ENCODE measurements at regions not wholly inside any gene's neighbourhood (a gene's known extent, or its start where the extent isn't known, plus 50 kb on each side); places are given as distances from the start of the nearest gene placed in this dataset.

DNA sequence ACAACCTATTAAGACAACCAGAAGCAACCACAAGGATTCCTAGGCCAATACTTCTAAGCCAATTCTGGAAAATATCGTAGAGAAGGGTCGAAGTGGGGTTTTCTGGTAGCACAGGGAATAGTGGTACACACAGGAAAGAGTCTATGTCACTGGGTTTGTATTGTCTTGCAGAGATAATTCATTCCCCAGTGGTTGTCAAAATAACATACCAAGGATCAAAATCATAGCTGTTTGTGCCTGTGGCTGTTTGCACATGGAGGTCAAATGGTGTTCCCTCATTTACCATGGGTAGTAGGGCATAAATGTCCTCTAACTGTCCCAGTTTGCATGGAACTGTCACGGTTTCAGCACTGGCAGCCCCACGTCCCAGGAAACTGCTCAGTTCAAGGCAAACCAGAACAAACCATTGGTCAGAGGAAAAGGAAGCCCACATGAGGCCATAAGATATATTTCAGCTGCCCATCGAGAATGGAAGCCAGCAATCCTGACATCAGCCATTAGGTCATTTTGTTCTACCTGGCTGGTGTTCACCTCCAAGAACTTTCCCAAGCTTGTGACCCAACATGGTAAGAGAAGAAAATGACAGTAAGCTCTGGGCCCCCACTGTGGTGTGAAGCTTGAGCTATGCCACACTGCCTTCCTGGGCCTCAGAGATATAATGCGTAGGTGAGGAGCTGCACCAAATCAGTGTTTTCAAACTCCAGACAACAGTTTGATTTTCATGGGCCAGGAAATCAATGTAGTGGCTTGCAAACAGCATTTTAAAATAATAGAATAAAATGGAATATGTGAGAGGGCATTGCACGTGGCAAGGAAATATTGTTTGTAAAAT is 53.9 kb upstream of the NFE2L3 start:
- peaks cover 40 to 60% (median 52%) of the 10 kb centered on the region in 3 donors for H3K4me1 Mint-ChIP-seq
- Histone ChIP-seq H3K36me3 (ENCODE audit: control insufficient read depth in 2 of 2, extremely low read depth in 1 of 2, insufficient read depth in 1 of 2, low read length in 1 of 2) (no peaks in the 10 kb centered on the region), H3K4me1 (ENCODE audit: control insufficient read depth in 1 of 2, extremely low read depth in 1 of 2, insufficient read depth in 2 of 2, low read length in 2 of 2) (peaks cover 47 to 50% of the 10 kb centered on the region in 2 experiments), H3K4me3 (ENCODE audit: control insufficient read depth in 1 of 2, extremely low read depth in 1 of 2, low read length in 1 of 2) (no peak overlapping the region), H3K27me3 (replicated peaks in 1 of 2; ENCODE audit: control insufficient read depth in 2 of 2, extremely low read depth in 1 of 2, insufficient read depth in 2 of 2, low read length in 1 of 2) (no peaks in the 10 kb centered on the region), H3K27ac (ENCODE audit: low read length) (peak overlapping the region; percentile 24), H3K9me3 (no peaks in the 10 kb centered on the region)
- H3K36me3 Mint-ChIP-seq, result no peaks in the 10 kb centered on the region
- ChIA-PET CTCF (interaction anchor here (0.6 to 1.2 kb wide), 5 partner anchors 13 to 692 kb away, joined by 3 to 5 read pairs (median 3); no protein-coding TSS in a partner anchor), POLR2A (interaction anchor here in 1 of 2 donors (0.6 kb wide), 1 partner anchor 12 kb away, joined by 7 read pairs; no protein-coding TSS in a partner anchor)
- H3K27ac Mint-ChIP-seq, result peak overlapping the region; percentile 95 to 96
- peak in 2 of 4 experiments; percentile 5 to 42 for ATAC-seq (replicated peaks in 1 of 4)
- H3K27me3 Mint-ChIP-seq, result no peaks in the 10 kb centered on the region
- DNase-seq, result peak in 2 of 35 experiments; percentile 17 to 18
- 60% methylated on average over 1 of the region's 7 CpGs for WGBS (ENCODE audit: insufficient coverage)
- peak overlapping the region in 2 of 3 donors; percentile 31 to 60 for H3K4me3 Mint-ChIP-seq
- no peaks in the 10 kb centered on the region for H3K9me3 Mint-ChIP-seq

- Mint-ChIP-seq H3K4me3 (no peak overlapping the region), H3K9me3 (no peaks in the 10 kb centered on the region), H3K36me3 (no peaks in the 10 kb centered on the region), H3K27ac (peak overlapping the region; percentile 52 to 72), H3K27me3 (no peaks in the 10 kb centered on the region), H3K4me1 (peaks cover 39 to 60% (median 52%) of the 10 kb centered on the region in 3 donors)
- Histone ChIP-seq H3K4me3 (ENCODE audit: control insufficient read depth in 1 of 2, extremely low read depth in 1 of 2, low read length in 1 of 2) (no peak overlapping the region), H3K4me1 (ENCODE audit: control insufficient read depth in 1 of 2, extremely low read depth in 1 of 2, insufficient read depth in 2 of 2, low read length in 2 of 2) (peaks cover 47 to 50% of the 10 kb centered on the region in 2 experiments), H3K9me3 (no peaks in the 10 kb centered on the region), H3K27me3 (replicated peaks in 1 of 2; ENCODE audit: control insufficient read depth in 2 of 2, extremely low read depth in 1 of 2, insufficient read depth in 2 of 2, low read length in 1 of 2) (no peaks in the 10 kb centered on the region), H3K27ac (ENCODE audit: low read length) (no peak overlapping the region), H3K36me3 (ENCODE audit: control insufficient read depth in 2 of 2, extremely low read depth in 1 of 2, insufficient read depth in 1 of 2, low read length in 1 of 2) (no peaks in the 10 kb centered on the region)
- ATAC-seq (replicated peaks in 1 of 4) (no peak), DNase-seq (no peak)
- ChIA-PET CTCF (interaction anchor here (0.7 to 1.2 kb wide), 2 partner anchors 20 to 55 kb away, joined by 3 read pairs; no protein-coding TSS in a partner anchor), POLR2A (interaction anchor here (0.6 to 0.7 kb wide), 3 partner anchors 13 to 1995 kb away, joined by 3 to 13 read pairs (median 4); no protein-coding TSS in a partner anchor)
- 90% methylated on average over 2 of the region's 7 CpGs for WGBS (ENCODE audit: insufficient coverage)
Observed at GRCh38 chr7:26099236-26099635, 52.8 kb upstream of the NFE2L3 start.

DNA sequence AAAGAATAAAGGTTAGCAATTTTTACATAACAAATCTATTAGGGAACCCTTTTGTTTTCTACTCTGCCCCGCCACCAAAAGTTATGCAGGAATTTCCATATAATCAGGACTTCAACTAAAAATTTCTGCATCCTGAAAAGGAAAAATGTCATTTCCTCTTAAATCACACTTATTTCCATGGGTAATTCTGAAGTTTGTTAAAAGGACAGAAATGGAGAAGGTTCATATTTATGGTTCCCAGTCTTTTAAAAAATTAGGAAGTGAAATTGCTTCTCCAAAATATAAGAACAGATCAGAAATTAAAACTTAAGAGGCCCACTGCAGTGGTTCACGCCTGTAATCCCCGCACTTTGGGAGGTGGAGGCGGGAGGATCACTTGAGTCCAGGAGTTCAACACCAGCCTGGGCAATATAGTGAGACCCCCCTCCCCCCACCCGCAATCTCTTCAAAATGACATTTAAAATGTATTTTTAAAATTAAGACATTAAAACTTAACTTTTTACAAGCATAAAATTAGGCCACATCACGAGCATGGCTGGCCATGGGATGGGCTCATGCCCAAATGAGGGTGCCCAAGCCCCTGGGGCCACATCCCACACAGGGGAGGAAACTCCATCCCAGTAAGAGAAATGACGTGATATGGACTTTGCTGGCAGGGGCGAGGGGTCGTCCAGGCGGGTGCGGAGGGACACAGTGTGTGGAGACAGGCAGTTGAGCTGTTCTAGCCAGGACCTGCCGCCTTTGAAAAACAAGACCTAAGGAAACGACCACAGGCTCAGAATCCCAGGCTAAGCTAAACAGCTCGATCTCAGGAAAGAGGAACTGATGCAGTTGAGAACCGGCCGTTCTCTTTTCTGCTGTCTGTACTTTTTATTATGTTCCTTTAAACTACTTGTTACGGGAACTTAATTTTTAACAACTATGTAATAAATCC is 51.3 kb upstream of the NFE2L3 start:
- H3K27ac ChIP-seq (ENCODE audit: low read length), result no peak overlapping the region
- H3K27me3 Mint-ChIP-seq, result no peaks in the 10 kb centered on the region
- DNase-seq, result no peak
- no peak for ATAC-seq (replicated peaks in 1 of 4)
- H3K9me3 ChIP-seq, result no peaks in the 10 kb centered on the region
- H3K27me3 ChIP-seq (replicated peaks in 1 of 2; ENCODE audit: control insufficient read depth in 2 of 2, extremely low read depth in 1 of 2, insufficient read depth in 2 of 2, low read length in 1 of 2), result no peaks in the 10 kb centered on the region
- peaks cover 44 to 53% (median 53%) of the 10 kb centered on the region in 3 donors for H3K4me1 Mint-ChIP-seq
- ChIA-PET CTCF (interaction anchor here in 1 of 2 donors (0.9 kb wide), 1 partner anchor 207 kb away, joined by 3 read pairs; no protein-coding TSS in a partner anchor), POLR2A (interaction anchor here in 1 of 2 donors (0.6 kb wide), 1 partner anchor 165 kb away, joined by 3 read pairs; no protein-coding TSS in a partner anchor)
- H3K4me3 ChIP-seq (ENCODE audit: control insufficient read depth in 1 of 2, extremely low read depth in 1 of 2, low read length in 1 of 2), result no peak overlapping the region
- H3K4me3 Mint-ChIP-seq, result peak overlapping the region in 1 of 3 donors; percentile 81
- no peaks in the 10 kb centered on the region for H3K36me3 Mint-ChIP-seq
- 80% methylated on average over 3 of the region's 17 CpGs for WGBS (ENCODE audit: insufficient coverage)
- peaks cover 47 to 50% of the 10 kb centered on the region in 2 experiments for H3K4me1 ChIP-seq (ENCODE audit: control insufficient read depth in 1 of 2, extremely low read depth in 1 of 2, insufficient read depth in 2 of 2, low read length in 2 of 2)
- peak overlapping the region; percentile 84 to 86 for H3K27ac Mint-ChIP-seq
- H3K36me3 ChIP-seq (ENCODE audit: control insufficient read depth in 2 of 2, extremely low read depth in 1 of 2, insufficient read depth in 1 of 2, low read length in 1 of 2), result peaks cover 0 to 2% of the 10 kb centered on the region in 2 donors
- H3K9me3 Mint-ChIP-seq, result no peaks in the 10 kb centered on the region

DNA sequence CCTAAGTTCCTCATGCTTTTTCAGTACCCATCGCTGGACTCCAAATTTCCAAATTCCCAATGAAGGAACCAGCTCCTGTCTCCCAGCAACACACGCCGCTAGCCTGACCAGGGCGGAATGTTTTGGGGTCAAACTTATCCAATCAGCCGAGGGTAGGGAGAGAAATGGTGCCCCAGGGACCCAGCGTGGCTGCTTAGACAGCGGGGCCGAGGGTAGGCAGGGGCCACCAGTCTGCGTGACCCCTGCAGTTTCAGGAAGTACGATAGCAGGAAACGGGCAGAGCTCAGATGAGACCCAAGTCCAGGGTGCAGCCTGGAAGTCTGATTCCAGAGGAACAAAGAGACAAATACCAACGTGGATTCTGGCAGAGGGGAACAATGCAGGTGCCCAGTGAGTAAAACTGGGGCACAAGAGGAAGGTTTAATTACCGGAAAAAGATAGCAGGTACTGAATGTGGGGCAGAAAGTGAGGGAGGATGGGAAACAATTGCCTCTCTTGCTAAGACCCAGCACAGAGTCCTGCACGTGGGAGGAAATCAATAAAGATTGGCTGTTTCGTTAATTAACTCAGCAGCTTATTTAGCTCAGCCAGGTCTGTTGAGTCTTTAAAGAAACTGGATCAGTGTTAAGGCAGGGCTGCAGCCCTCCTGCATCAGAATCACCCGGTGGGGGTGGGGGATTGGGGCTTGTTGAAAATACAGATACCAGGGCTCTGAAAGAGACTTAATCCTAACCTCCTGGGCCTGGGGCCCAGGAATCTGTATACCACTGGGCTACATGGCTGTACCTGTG is 50.4 kb upstream of the NFE2L3 start:
- H3K4me1 ChIP-seq (ENCODE audit: control insufficient read depth in 1 of 2, extremely low read depth in 1 of 2, insufficient read depth in 2 of 2, low read length in 2 of 2), result peaks cover 41 to 50% of the 10 kb centered on the region in 2 experiments
- Mint-ChIP-seq H3K27me3 (no peaks in the 10 kb centered on the region), H3K9me3 (no peaks in the 10 kb centered on the region), H3K4me3 (peak overlapping the region; percentile 51 to 81 (median 66)), H3K4me1 (peaks cover 36 to 53% (median 46%) of the 10 kb centered on the region in 3 donors), H3K36me3 (no peaks in the 10 kb centered on the region), H3K27ac (peak overlapping the region; percentile 84 to 86)
- peaks cover 0 to 2% of the 10 kb centered on the region in 2 donors for H3K36me3 ChIP-seq (ENCODE audit: control insufficient read depth in 2 of 2, extremely low read depth in 1 of 2, insufficient read depth in 1 of 2, low read length in 1 of 2)
- H3K27me3 ChIP-seq (replicated peaks in 1 of 2; ENCODE audit: control insufficient read depth in 2 of 2, extremely low read depth in 1 of 2, insufficient read depth in 2 of 2, low read length in 1 of 2), result no peaks in the 10 kb centered on the region
- H3K4me3 ChIP-seq (ENCODE audit: control insufficient read depth in 1 of 2, extremely low read depth in 1 of 2, low read length in 1 of 2), result peak overlapping the region in 1 of 2 donors; percentile 73
- peak in 1 of 35 experiments; percentile 27 for DNase-seq
- POLR2A ChIA-PET, result interaction anchor here in 1 of 2 donors (0.6 kb wide), 1 partner anchor 164 kb away, joined by 3 read pairs; no protein-coding TSS in a partner anchor
- CTCF ChIA-PET, result interaction anchor here in 1 of 2 donors (0.5 to 0.9 kb wide), 2 partner anchors 118 to 208 kb away, joined by 3 read pairs; no protein-coding TSS in a partner anchor
- peak in 1 of 4 experiments; percentile 51 for ATAC-seq (replicated peaks in 1 of 4)
- H3K9me3 ChIP-seq, result no peaks in the 10 kb centered on the region
- no peak overlapping the region for H3K27ac ChIP-seq (ENCODE audit: low read length)
- 30% methylated on average over 9 of the region's 16 CpGs for WGBS (ENCODE audit: insufficient coverage)

DNA sequence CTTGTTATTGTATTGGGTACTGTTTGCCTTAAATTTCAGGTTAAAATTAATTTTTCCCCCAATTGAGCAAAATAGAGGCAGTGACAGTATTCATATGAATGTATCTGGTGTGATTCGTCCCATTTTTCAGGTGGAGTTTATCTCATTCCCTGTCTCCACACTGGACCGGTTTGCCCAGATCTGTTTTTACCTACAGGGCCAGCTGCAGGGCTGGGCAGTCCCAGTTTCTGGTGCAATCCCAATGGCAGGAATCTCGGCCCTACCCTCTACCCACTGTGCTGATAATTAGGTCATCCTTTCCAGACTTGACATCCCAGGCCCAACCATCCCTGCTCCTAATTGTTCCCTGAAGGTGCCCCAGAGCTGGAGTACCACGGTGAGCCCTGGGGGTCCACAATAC is 49.8 kb upstream of the NFE2L3 start:
- Histone ChIP-seq H3K4me3 (ENCODE audit: control insufficient read depth in 1 of 2, extremely low read depth in 1 of 2, low read length in 1 of 2) (peak overlapping the region in 1 of 2 donors; percentile 73), H3K27me3 (replicated peaks in 1 of 2; ENCODE audit: control insufficient read depth in 2 of 2, extremely low read depth in 1 of 2, insufficient read depth in 2 of 2, low read length in 1 of 2) (no peaks in the 10 kb centered on the region), H3K27ac (ENCODE audit: low read length) (no peak overlapping the region), H3K9me3 (no peaks in the 10 kb centered on the region), H3K36me3 (ENCODE audit: control insufficient read depth in 2 of 2, extremely low read depth in 1 of 2, insufficient read depth in 1 of 2, low read length in 1 of 2) (peaks cover 0 to 2% of the 10 kb centered on the region in 2 donors), H3K4me1 (ENCODE audit: control insufficient read depth in 1 of 2, extremely low read depth in 1 of 2, insufficient read depth in 2 of 2, low read length in 2 of 2) (peaks cover 35 to 45% of the 10 kb centered on the region in 2 experiments)
- peak overlapping the region in 2 of 3 donors; percentile 2 to 81 for H3K4me3 Mint-ChIP-seq
- DNase-seq (no peak), ATAC-seq (replicated peaks in 1 of 4) (no peak)
- peak overlapping the region in 1 of 2 donors; percentile 86 for H3K27ac Mint-ChIP-seq
- ChIA-PET CTCF (interaction anchor here in 1 of 2 donors (0.5 kb wide), 1 partner anchor 118 kb away, joined by 3 read pairs; no protein-coding TSS in a partner anchor), POLR2A (no interaction called here)
- no peaks in the 10 kb centered on the region for H3K9me3 Mint-ChIP-seq
- 100% methylated on average over 1 of the region's 4 CpGs for WGBS (ENCODE audit: insufficient coverage)
- H3K4me1 Mint-ChIP-seq, result peaks cover 30 to 50% (median 40%) of the 10 kb centered on the region in 3 donors
- H3K27me3 Mint-ChIP-seq, result no peaks in the 10 kb centered on the region
- H3K36me3 Mint-ChIP-seq, result no peaks in the 10 kb centered on the region
